HEK293 (cell line): ENCODE measurements at regions not wholly inside any gene's neighbourhood (a gene's known extent, or its start where the extent isn't known, plus 50 kb on each side); places are given as distances from the start of the nearest gene placed in this dataset.

Experiments
- CTCF ChIP-seq: fragments of 450-650 bp; formaldehyde crosslinking; IDR thresholded peaks from 2 replicates; pipeline ENCODE4 v1.5.1; 2016; ENCODE audit warnings: missing biosample characterization, missing genetic modification characterization
- ZBTB11 ChIP-seq: fragments of 450-650 bp; formaldehyde crosslinking; conservative IDR thresholded peaks from 2 replicates; pipeline ENCODE4 v1.5.1; 2016; ENCODE audit warnings: low read depth, missing biosample characterization, missing genetic modification characterization

- TF ChIP-seq CTCF (tag by site-specific recombination) (no peak), ZBTB11 (tag by site-specific recombination) (no peak)
Observed at GRCh38 chr5:167564275-167564674, 727.2 kb upstream of the WWC1 start.
